GM20000 (cell line): ENCODE measurements at regions not wholly inside any gene's neighbourhood (a gene's known extent, or its start where the extent isn't known, plus 50 kb on each side); places are given as distances from the start of the nearest gene placed in this dataset.
"Not testable (repeated sequence)": the region's sequence is repeated elsewhere in the genome, so short reads cannot be mapped to it uniquely, and the experiment has no call there.

Experiments
- DNase-seq: peaks from one replicate; pipeline ENCODE4 v3.0.0; 2012; ENCODE audit warnings: low spot score
- CTCF ChIP-seq: IDR thresholded peaks from 2 replicates; pipeline ENCODE4 v1.5.1; 2012; ENCODE audit warnings: mild to moderate bottlenecking, control low read depth; ENCODE audit errors: extremely low read depth, missing control alignments

GRCh38 chr7:66558660-66559465 is 69.8 kb upstream of the KCTD7 start:
- no peak for TF ChIP-seq CTCF
- DNase-seq = no peak

- DNase-seq = no peak
- TF ChIP-seq CTCF = no peak
Measured at GRCh38 chr7:66564045-66564444, 64.6 kb upstream of the KCTD7 start.

- not testable (repeated sequence) for DNase-seq
Measured at GRCh38 chr7:66570179-66570578, 58.5 kb upstream of the KCTD7 start.

- no peak for TF ChIP-seq CTCF
- no peak for DNase-seq
Measured at GRCh38 chr7:66571568-66571967, 57.1 kb upstream of the KCTD7 start.

GRCh38 chr7:66573782-66574495 is 54.7 kb upstream of the KCTD7 start:
- DNase-seq = not testable (repeated sequence)

- not testable (repeated sequence) for DNase-seq
Measured at GRCh38 chr7:66574768-66575167, 53.9 kb upstream of the KCTD7 start.

- TF ChIP-seq CTCF = no peak
Measured at GRCh38 chr7:66575398-66575797, 53.3 kb upstream of the KCTD7 start.

GRCh38 chr7:66576646-66577045 is 52.0 kb upstream of the KCTD7 start:
- DNase-seq = no peak
- TF ChIP-seq CTCF = no peak

More at GRCh38 chr7:66575398-66575797, 53.3 kb upstream of the KCTD7 start:
- no peak for DNase-seq
